ENCODE measurements at regions not wholly inside any gene's neighbourhood (a gene's known extent, or its start where the extent isn't known, plus 50 kb on each side); places are given as distances from the start of the nearest gene placed in this dataset.

DNA sequence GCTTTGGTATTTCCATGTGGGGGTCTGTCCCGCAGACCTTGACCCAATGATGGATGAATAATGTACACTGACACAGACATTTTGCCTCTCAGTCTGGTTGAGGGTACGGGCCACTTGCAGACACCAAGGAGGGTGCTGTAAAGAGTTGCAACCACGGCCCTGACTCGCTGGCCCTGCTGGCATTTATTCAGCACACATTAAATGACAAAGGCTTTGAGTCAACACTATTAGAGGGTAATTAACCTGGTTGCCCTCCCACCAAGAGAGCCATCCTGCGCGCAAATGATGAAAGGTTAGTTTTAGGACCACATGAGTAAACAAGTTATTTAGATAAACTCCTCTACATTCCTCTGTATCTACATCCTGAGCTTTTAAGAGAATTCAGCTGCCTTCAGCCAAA, 308.9 kb upstream of the MMS22L start:
- DNase-seq (ENCODE audit: low read depth), result no peak

DNA sequence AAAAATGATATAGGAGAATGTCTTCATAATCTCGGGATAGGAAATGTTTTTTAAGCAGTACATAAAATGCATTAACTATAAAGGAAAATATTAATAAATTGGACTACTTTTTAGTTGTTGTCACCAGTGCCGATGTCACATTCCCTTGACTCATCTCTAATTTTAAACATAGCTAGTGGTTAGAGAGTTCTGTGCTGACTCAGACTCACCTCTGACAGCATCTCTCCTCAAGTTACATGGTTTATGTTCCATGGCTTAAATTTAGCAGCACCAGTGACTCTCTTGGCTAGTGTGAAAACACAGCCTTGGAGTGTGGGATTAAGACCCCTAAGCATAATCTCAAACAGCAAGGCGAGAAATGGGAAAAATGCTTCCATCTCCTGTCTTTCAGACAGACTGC, 311.8 kb upstream of the MMS22L start:
- DNase-seq (ENCODE audit: low read depth), result no peak

DNA sequence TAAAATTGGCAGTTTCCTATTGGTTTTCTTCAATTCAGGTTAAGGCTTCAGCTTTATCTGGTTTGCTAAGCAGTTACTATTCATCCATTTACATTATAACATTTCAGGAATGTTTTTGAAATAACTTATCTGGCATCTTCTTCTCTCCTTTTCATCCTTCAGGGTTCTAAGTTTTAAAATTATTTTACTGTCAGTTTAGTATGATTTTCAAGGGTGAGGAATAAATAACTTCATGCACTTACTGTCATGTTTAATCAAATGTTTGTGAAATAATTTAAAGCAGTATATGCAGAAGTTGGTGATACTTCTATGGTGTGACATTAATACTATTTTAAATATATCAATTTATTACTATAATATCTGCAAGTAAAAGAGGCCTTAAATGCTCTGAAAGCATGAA, 338.1 kb upstream of the MMS22L start:
- no peak for DNase-seq (ENCODE audit: low read depth)

DNA sequence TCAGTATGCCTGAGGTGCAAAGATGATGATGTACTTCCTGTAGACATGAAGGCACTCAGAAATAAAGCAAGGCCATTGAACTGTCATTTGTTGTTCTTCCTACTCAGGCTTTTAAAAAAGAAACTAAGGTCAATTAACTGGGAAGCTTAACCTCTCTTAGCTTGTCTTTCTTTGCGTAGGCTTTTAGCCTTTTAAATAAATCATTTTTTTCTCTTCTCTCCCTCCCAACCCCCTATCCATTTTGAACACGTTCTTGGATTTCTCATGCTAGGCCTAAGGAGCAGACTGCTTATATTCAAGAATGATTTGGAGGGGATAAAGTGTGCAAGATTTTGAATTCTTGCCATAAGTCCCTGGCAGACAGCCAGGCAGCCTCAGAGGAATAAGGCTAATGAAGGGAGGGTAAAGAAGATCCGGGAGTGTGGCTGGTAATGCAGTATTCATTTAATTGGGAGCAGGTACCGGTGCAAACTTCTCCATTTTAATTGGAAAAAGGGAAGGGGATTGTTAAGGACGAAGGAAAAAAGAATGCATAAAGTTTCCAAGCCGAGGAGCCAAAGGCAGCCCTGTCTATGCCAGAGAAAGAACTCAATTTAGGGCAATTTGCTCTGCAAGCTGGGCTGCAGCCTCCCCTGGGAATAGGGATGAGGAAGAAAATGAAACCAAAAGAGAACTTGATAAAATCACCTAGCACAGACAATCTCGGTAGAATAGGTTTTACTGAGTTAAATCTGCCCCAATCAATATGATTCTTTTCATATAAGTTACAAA, 343.8 kb upstream of the MMS22L start:
- peak; percentile 2 for DNase-seq (ENCODE audit: low read depth)

DNA sequence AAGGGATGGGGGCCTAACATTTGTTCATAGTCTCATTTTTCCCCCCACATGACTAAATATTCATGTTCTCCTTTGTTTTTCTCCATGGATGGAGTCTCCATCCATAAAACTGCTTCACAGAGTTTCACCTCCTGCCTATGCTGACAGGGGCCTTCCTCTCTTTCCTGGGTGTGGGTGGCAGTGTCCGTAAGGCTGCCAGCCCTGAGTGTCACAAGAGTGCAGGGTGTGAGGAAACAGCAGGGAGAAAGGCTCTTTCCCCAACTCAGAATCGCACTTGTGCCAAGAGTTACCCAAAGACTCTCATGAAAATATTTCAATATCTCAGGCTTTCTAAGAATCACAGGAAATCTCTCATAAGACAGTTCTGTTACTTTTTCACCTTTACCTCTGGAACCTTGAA, 346.2 kb upstream of the MMS22L start:
- no peak for DNase-seq (ENCODE audit: low read depth)

DNA sequence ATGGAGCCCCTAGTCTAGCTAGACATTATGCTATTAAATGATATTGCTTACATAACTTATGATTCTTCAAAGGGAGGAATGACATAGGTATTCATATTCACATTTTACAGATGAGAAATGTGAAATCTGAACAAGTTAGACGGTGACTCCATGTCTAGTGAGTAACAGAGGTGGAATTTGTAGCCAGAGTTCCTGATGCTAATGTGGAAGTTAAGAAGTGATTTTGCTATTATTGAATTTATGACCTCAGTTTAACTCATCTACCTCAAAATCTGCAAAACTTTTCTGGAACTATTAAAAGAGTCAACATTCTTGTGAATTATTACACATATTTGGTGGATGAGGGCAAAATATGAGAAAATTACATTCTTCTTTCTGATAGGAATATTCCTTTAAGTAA, 347.6 kb upstream of the MMS22L start:
- DNase-seq (ENCODE audit: low read depth), result no peak

DNA sequence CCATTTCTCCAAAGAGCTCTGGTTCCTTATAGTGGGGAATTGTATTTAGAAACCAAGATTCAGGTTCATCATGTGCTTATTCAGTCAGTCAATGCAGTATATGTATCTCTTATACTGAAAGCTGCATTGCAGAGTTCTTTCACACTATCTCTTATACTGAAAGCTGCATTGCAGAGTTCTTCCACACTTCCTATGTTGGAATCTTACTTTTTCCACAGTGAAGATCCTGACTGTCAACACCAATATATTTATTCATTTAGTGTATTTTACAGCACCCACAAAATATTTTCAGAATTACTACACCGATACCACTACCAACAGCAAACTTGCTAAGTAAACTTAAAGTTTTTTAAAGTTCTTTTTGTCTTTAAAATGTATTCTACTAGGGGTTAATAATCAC, 349.3 kb upstream of the MMS22L start:
- no peak for DNase-seq (ENCODE audit: low read depth)

DNA sequence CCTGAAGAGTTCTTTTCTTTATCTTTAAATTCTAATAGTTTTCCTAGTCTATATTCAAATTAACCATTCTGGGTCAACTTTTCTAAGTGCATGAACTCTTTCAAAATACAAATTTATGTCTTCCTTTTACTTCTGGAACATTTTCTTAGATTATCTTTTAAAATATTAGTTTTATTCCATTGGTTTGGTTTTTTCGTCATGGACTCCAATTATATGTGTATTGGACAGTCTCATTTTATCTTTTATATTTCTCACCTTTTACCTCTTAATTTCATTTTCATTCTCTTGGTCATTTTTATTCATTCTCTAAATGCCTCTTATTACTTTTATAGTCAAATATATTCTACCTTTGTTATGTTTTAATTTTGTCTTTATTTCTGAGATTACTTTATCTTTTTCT, 356.7 kb upstream of the MMS22L start:
- DNase-seq (ENCODE audit: low read depth), result no peak

DNA sequence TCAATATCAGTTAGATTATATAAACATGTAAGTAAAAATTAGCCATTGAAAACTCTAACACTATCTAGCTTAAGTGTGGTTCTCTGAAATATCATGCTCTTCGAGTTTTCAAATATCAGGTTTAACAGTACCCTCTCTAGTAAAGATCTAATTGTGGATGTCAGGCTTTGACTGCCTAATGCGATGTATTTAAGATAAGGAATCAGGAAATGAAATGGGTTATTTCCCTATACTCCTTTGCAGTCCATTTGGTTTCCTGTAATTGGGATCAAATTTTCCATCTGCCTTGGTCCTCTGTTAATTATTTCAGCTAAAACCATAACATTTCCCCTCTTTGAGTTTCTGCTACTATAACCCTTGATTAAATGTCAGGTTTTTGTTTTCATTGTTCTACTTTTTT, 361.3 kb upstream of the MMS22L start:
- no peak for DNase-seq (ENCODE audit: low read depth)

DNA sequence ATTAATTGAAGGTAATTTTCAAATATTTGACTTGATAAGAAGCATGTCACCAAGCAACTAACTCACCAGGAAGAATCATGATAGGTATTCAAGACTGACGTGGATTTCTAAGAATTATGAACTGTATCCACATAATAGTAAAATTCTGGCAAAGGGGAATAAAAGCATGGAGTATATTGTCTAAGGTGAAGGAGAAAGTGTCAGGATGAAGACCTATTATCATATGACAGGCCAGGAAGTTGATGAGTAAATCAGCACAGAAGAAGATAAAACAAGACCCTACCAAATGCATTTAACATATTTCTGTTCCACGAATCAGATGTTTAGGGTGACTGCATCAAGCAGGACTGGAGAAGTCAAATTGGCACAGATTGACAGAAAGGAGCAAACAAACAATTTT, 362.7 kb upstream of the MMS22L start:
- no peak for DNase-seq (ENCODE audit: low read depth)

DNA sequence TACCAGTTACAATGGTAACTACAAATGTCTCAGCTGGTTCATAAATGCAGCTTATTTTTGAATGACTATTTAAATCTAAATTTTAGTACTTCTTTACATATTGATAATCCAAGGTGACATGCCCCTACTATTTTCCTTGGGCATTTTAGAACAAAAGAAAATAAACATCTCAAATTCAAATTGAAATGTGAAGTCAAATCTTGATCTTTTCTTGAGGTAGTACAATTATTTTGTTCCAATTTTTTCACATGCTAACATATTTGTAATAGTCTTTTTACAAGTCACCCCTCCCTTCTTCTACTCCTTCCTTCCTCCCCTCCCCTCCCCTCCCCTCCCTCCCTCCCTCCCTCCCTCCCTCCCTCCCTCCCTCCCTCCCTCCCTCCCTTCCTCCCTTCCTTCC, 370.1 kb upstream of the MMS22L start:
- DNase-seq (ENCODE audit: low read depth), result no peak

DNA sequence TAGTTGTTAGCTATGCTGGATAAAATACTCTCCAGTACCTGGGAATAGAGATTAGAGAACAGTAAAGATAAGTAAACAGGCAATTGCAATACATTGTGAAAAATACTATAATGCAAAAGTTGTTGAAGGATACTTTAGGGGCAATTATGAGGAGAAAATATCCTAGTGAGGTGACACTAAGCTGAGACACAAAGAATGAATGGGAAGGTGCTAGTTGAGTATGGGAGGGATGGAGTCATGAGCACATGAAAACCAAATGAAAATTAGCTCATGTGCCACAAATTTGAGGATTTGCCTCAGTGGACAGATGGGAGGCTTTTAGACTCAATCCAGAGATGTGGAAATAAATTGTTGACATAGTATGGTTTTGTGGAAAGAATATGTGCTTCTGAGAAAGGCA, 370.5 kb upstream of the MMS22L start:
- DNase-seq (ENCODE audit: low read depth), result no peak

DNA sequence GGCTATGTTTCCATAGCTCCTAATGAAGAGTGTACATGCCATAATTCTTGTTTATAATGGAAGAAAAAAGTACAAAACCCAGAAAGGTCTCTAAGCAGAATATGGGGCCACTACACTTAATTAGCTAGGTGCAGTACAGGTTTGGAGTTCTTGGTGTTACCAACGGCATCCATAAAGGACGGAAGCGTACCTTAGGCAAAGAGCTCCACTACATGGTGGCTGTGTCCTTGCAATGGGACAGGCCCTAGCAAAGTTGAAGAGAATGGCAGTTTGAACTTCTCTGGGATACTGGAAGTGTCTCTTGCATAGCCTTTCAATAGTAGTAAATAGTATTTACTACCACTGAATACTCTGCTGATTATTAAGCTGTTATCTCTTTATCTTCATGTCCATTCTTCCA, 371.7 kb upstream of the MMS22L start:
- no peak for DNase-seq (ENCODE audit: low read depth)

DNA sequence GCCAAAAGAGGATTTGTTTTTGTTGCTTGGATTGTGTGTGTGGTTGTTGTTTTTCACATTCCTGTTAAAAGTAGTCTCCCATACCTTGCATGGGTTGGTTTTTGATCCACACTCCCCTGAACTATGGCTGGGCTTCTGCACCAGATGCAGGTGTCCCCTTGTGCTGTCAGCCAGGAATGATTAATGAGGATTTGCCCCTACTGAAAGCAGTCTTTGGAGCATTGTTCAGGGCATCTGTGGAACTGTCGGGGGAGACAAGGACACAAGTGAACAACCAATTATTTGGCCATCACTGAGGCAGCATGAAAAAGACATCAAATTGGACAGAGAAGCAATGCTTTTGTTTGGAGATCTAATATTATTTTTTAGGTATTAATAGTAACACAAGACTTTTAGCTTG, 373.2 kb upstream of the MMS22L start:
- no peak for DNase-seq (ENCODE audit: low read depth)

DNA sequence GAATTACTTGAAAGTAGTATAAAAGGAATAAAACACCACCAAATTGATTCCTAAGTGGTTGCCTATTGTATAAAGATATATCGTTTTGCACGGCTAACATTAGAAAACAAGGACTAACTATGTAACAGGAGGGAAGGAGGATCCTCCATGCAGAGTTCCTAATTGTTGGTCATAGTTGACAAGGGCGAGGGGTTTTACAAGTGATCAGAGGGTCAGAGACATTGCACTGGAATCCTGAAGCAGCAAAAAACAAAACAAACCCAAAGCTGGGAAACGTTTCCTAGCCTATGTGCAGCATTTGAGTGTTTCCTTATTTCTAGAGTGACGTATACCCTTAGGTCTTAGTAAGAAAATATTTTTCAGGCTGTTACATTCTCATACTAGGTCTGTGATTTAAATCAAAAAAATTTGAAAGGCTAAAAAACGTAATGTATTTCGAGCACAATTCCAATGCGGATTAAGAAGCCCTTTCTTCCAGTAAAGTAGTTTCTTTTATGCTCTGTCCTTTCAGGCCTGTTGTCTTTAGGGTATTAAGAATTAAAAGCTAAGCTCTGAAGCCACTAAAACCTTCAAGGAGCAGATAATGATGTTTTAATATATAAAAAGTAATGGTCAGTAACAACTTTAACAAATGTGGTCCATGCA, 373.8 kb upstream of the MMS22L start:
- DNase-seq (ENCODE audit: low read depth), result no peak

DNA sequence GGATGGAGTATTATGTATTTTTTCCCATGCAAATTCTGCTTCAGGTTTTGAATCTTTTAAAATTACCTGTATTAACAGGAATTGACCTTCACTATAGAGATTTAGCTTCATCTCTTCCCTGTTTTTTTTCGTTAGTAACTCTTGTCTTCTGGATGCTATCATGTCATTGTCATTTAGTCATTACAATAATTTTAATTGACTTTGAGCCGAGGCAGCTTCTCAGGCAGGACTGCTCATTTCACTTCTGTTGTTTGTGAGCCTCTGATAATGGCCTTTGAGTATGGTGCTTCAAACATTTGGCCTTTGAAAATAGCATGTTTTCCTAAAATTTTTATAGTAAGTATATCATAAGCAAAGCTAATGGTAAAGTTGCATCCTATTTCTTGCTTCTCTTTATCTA, 375.1 kb upstream of the MMS22L start:
- no peak for DNase-seq (ENCODE audit: low read depth)

DNA sequence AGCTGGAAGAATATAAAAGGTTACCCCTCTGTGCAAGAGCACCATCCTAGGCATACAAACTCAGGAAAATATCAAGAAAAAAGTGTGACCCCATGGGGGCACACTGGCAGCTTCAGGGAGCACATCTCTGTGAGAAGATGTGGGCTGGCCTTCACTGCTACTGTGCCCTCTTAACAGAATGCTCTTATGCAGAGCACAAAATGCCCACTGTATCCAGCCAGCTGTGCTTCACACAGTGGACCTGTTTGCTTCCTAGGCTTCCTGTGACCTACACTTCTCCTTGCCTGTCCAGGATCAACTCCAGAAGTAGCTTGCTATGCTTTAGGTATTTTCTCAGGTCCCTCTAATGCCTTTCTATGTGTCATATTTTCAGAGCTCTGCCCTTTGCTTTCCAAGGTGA, 380.2 kb upstream of the MMS22L start:
- DNase-seq (ENCODE audit: low read depth), result no peak

DNA sequence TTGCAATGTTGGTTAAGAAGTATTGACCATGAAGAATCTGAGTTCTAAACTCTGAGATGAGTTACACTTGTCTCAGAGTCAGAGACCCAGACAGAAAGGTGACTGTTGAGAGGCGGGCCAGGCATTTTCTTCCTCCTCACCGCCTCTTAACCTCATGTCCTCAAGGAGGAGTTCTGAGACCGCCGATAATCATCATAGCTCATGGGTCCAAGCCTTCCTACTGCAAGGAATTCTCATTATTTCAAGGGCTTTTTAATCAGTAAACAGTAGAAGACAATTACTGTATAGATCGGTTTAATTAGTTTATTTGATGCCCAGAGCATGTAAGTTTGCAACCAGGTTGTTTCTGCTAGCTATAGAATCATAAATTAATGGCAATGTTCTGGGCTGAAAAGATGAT, 382.4 kb upstream of the MMS22L start:
- DNase-seq (ENCODE audit: low read depth), result no peak

DNA sequence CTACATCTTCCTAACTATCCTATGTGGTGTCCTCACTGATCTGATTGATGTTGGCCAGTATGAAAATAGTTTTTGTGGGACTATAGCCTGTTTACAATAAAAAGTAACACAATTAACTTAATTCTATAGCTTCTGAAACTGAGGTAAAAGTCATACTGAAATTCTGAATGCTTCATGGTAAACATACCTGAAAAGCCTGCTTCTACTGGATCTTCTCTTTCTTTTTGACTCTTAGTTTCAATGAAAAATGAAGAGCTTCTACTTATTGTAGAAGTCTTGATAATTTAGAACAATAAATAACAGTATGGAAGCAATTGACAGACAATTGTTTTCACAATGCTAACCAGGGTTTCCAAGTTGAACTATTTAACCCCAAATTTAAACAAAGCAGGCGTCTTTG, 383.9 kb upstream of the MMS22L start:
- DNase-seq (ENCODE audit: low read depth), result no peak

DNA sequence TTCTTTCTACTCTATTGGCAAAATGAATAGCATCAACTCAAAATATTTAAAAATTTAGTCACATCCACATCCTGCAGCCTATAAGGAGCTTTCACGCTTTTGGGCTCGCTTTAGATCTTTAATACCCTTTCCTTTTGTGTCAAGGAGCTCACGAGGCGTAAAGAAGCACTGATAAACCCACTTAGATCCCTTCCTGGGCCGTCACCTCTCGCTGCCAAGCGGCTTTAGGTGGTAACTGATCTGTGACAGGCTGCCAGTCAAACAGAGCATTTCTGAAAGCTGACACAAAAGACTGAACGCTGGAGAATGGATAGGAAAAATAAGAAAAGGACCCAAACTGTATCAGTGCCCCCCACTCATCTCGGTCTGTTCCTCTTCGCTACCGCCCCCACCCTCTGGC, 385.7 kb upstream of the MMS22L start:
- no peak for DNase-seq (ENCODE audit: low read depth)

DNA sequence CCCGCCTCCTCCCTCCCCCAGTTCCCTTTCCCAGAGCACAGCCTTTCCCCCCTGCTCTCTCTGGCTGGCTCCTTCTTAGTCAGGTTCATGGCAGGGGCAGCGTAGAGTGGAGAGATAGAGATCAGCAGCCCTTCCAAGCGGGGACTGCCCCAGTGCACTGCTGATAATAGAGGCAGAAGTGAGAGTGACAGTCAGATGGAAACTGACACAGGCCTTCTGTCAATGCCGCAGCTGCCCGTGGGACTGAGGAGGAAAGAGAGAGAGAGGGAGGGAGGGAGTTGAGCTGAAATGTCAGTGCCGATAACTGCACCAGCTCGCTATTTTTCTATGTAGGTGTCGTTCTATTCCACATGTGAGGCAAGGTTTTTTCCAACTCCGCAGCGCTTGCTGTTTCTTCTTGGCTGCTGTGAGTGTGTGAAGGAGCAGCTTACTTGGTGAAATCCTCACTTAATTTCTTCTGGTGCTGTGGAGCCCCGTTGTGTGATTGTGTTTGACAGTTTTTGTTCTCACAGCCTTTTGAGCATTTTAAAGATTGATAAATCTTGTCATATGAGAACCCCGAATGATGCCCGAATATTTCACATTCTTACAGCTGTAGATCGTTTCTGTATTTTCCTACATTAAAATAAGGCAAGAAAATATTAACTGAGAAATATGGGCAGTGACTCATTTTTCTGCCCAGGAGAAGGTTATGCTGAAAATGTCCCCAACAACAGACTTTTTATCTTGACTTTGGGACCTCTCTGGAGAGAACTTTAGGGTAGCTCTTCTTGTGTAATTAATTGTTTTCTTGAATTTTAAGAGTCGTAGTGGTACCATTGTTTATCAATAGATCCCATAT, 386.4 kb upstream of the MMS22L start:
- no peak for DNase-seq (ENCODE audit: low read depth)

DNA sequence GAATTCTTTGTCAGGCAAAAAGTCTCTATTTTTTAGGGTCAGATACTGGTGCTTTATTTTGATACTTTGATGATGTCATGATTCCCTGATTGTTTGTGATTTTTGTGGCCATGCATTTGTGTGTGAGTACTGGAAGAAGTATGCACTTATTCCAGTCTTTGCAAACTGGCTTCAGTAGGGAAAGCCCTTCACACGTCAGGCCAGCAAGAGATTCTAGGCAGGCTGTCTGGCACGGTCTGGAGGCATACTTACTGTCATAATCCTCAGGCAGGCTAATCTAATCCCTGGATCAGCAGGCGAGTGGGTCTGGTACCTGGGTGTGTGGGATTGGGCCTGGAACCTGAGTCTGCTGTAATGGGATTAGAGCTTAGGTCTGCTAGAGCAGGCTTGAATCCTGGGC, 391.8 kb upstream of the MMS22L start:
- DNase-seq (ENCODE audit: low read depth), result no peak

DNA sequence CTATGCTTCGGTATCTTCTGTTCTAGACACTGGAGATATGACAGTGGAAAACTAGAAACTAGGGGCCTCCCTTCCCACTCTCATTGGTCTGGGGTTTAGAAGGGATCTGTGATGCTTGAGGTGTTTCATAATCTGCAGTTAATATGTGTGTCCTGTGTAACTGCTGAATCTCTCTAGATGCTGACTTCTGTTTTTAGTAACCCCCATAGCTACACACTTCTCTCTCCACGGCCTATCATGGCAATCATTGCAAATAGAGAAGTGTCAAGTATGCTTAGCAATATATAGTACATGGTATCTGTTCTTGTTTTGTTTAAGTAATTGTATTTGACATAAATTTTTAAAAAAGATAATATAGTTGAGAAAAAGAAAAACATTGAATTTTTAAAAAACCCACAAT, 394.6 kb upstream of the MMS22L start:
- no peak for DNase-seq (ENCODE audit: low read depth)
